SKM-1 treated with dmso at 0.1 percent for 144 hours (cell line): ENCODE measurements at regions not wholly inside any gene's neighbourhood (a gene's known extent, or its start where the extent isn't known, plus 50 kb on each side); places are given as distances from the start of the nearest gene placed in this dataset.

Source experiments
- DNase-seq: peaks from one replicate; lab custom pipeline; 2025; ENCODE audit not compliant: unreplicated experiment; lab: John Stamatoyannopoulos, UW

DNA sequence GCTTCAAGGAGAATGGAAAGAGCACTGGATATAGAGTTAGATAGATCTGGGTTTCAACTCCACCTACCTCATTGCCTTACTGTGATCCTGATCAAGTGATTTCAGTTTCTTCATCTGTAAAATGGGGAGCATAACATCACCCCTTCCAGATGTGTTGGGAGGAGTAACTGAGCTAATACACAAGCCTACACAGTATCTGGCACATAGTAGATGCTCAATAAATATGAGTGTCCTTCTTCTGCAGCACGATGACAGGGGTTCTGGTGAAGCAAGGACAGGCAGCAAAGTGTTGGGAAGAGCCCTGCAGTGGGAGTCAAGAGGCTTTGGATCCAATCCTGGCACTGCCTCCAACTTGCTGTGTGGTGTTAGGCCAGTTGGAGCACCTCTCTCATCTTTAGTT lies 270.0 kb downstream of the UACA start:
- DNase-seq: no peak

DNA sequence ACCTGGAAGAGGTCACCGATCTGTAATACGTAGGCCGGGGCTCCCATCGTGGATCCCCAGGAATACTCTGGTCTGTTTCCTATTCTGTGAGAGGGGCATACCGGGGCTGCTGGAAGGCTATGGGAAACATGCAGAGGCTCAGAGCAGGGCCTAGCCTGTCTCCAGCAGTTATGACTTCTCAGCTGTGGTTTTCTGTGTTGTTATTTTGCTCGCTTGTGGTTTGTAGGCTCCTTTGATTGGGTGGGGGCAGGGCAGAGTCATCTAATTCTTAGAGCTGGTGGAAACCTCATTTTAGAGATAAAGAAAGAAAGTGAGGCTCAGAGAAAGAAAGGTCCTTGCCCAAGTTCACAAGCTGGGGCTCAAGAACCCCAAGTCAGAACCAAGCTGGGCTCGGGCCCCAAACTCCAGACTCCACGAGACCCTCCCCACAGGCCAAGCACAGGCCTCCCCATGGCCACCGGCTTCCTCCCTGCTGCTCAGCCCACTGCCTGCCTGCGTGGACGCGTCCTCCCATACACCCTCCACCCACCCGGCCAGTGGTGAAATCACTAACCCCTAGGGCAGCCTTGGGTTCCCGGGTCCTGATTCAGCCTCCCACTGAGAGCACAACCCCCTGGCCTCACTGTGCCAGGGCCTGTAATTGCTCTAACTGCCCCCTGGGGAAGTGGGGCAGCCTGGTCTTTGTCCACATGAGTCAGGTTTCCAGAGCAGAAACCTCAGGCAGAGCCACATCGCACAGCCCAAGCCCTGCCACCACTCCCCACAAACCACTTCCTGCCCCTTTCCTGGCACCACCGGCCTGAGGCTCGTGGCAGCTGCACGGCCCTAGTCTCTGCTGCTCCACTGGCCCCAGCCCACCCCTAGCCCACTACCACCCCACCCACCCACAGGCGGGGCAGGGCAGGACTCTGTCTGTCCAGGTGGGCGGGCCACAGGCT lies 270.8 kb downstream of the UACA start:
- peak; percentile 93 for DNase-seq

DNA sequence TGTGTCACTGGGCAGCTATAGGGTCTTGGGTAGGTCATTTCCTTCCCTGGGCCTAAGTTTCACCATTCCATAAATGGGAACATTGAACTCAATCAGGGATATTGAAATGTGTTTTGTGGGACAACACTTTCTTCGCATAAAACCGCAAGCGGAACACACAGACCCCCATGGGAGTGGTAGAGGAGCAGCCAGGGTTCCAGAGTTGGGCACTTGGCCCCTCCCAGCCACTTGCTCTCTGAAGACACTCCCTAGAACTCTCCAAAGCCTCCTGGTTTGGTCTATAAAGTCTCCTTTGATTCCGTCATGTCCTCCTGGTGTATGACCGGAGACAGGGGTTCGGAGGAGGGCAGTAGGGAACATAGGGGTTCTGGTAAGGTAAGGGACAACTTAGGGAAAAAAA lies 271.7 kb downstream of the UACA start:
- DNase-seq: no peak

DNA sequence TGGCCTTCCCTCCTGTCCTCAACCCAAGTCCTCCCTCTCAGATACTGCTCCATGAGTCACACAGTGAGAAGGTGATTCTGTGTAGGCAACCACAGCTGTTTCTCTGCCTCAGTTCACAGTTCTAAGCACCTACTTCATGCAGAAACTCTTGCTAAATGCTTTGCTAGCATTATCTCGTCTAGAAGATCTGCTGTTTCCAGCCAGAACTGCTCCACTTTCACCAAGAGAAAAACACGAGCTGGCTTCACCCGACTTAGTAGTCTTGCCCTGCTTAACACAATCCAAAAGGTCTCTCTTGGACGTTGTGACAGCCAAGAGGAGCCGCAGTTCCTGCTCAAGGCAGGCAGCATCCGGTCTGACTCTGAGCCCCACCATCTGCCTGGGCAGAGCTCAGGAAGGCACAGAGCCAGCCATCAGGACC lies 272.1 kb downstream of the UACA start:
- DNase-seq: no peak

DNA sequence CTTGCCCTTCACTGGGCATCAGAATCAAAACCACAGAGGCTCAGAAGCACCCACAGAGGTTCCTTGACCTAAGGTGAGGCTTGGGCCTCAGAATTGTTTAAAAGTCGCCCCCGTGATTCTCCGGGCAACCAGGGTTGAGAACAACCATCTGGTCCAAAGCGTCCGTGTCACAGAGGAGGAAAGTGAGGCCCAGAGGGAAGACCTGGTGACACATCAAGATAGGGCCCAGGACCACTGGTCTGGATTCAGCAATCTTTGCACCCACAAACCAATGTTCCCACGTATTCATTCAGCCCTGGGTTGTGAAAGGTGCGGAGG lies 272.6 kb downstream of the UACA start:
- DNase-seq: no peak

DNA sequence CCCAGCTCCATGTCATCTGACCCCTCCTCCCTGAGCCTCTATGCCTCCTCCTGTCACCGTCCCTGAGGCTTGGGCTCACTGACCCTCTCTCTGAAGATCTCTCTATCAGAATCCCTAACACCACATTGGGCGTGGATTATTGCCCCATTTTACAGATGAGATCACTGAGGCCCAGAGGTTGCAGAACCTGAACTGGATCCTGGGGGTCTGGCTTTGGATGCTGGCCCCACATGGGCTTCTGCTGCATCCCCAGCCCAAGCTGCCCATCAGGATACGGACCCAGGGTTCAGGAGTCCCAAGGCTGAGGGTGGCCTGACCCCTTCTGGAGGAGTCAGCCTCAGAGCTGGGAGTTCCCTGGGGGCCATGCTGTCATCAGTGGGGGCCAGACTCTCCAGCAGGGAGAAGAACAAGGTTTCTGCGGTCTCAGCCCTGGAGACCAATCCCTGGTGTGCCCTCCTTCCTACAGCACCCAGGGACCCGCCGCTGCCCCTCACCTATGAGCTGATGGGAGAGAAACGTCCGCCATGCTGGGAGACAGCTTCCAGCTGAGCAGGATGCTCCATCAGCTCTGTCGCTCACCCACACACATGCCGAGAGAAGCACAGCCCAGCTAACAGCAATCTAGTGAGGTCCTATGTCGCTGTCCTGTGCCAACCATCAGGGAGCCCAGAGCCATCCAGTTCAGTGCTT lies 273.1 kb downstream of the UACA start:
- DNase-seq: no peak

DNA sequence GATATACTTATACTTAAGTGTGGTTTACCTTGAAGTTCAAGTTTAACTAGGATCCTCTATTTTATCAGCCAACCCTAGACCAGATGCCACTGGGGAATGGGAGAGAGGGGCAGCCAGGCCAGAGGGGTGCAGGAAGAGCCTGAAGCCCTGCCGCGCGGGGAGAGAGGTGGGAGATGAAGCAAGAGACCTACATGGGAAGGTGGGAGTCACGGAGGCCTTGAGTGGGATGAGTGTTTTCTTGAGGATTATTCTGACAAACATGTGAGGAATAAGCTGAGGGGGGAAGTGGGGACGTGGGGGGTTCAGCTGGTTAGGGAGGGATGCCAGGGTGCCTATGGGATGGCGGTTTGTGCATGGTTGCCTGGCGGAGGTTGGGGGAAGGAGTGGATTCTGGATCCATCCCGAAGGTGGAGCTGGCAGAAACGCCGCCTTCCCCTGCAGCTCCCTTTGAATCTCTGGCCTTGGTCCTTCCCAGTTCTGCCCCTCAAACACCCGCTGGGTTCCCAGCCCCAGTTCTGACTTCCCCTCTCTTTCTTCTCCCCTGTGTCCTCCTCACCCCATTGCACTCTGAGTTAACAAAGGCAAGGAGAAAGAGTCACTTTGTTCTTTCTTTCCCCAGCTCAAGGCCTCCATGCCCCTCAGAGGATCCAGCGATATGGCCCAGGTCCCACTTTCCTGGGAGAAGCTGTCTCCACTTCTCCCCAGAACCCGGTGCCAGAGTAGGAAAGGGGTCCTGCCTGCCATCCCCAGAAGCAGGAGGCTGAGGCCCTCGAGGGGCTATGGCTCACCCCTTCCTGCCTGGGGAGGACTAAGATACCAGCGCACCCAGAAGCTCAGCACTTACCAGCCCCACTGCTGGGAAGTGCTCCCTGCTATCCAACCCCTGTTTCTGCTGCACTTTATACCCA lies 274.2 kb downstream of the UACA start:
- DNase-seq: no peak

DNA sequence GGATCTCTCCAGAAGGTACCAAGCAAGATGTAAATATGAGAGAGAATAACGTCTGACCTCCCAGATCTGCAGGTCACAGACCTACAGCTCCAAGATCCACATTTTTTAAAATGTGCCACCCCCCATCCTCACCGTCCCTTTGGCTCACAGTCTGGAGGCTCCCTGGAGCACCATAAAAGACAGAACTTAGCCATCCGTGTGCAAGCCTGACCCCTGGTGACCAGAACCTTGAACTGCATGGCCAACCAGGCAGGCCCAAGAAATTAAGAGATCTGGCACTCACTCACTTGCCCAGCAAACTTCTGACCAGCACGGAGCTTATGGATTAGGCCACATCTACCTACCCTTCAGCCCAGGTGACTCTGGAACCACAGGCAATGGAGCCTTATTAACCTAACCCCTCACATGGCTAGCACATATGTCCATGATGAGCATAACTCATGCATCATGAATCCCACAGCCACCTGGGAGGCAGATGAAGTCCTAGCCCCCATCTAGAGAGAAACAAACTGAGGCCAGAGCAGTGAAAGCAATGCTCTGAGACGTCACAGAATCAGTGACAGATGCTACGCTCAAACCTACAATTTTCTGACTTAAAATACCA lies 275.3 kb downstream of the UACA start:
- DNase-seq: peak; percentile 69

DNA sequence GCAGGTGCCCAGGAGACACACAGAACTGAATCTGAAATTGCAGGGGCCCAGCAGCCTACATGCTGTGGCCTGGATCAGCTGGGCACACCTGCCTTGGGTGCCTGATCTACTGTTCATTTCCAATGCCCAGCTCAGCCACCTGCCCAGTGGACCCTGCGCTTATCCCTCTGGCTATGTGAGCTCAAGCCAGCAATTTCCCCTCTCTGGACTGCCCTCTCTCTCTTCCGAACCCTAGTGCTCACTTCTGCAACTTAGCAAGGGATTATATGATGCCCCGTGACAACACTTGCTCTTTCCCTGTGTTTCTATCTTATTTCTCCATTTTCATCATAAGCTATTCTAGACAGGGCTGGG lies 276.0 kb downstream of the UACA start:
- no peak for DNase-seq

DNA sequence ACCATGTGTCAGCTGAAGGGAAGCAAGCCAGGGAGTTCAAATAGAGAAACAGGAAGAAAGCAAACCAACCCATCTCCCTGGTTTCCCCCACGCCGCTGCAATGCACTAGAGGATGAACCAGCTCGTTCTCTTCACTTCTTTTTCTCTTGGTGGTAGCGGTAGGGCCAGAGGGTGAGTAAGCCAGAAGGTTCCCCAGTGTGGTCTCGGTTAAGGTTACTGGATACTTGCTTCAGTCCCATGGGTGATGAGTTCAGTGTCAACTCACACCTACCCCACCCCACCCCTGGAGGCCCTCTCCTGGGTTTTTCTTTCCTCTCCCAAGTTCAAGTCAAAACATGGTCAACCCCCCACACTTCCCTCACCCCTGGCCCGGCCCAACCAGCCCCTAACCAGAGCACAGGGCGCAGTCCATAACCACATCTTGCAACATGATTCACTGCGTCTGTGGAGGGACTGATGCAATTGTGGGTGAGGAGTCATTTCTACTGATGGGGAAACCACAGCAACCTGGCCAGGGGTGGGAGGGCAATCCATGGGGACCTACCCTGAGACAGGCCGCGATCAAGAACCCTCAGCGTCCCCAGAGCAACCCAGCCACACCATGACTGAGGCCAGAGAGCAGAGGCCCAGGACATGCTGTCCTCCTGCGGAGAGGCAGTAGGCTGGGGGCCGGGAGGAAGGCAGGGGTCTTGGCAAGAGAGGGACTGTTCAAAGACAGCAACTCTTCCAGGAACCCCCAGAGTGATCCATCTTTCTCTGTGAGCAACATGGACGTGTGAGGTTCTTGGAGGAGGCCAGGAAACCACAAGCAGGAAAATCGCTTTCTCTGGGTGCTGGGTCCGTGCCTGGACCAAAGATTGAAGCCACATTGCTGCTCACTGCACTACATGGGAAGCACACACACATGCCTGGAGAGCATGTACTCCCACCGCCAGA lies 276.6 kb downstream of the UACA start:
- peak; percentile 100 for DNase-seq

DNA sequence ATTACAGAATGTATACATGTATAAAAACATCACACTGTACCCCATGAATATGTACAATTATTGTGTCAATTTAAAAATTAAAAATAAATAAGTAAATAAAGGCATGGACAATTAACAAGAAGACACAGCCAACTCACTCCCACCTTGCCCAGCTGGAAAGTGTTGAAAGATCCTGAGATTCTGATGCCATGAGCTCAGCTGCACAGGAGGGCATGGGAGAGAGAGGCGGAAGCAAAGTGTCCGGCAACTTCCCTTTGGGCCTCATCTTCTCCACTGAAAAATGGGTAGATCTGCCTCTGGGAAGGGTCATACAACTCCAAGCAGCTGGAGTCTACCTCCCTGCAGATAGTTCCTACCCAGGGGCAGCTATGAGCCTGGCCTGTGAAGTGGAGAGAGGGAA lies 277.3 kb downstream of the UACA start:
- no peak for DNase-seq

DNA sequence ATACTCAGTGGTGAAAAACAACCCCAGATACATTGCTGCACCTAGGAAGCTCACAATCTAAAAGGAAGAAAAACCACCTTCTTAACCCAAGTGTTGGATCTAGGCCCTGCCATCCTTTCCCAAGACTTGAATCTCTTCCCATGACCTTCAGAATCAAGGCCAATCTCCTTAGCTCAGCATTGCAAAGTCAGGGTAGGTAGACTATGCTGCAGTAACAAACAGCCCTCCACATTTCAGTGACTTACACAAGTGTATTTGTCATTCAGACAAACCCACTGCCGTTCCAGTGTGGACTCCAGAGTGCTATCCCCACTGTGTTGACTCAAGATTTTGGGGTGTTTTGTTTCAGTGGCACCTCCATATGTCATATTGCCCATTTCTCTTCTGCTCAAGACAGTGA lies 278.4 kb downstream of the UACA start:
- no peak for DNase-seq

DNA sequence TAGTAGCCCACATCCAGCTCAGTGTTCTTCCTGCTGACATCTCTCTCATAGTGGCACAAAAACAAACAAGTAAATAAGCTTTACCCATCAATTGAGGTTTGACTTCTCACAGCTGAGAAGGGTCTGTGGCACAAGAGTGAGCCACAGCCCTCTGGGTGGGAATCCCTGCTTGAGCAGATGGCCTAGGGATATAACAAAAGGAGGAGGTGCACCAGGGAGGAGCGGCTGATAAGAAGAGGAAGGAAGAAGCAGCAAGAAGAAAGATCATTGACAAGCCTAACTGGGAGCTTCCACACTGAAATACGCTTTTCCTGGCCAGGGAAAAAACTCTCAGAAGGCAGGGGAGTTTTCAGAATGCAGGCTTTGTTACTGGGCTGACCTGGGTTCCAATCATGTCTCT lies 279.8 kb downstream of the UACA start:
- no peak for DNase-seq

DNA sequence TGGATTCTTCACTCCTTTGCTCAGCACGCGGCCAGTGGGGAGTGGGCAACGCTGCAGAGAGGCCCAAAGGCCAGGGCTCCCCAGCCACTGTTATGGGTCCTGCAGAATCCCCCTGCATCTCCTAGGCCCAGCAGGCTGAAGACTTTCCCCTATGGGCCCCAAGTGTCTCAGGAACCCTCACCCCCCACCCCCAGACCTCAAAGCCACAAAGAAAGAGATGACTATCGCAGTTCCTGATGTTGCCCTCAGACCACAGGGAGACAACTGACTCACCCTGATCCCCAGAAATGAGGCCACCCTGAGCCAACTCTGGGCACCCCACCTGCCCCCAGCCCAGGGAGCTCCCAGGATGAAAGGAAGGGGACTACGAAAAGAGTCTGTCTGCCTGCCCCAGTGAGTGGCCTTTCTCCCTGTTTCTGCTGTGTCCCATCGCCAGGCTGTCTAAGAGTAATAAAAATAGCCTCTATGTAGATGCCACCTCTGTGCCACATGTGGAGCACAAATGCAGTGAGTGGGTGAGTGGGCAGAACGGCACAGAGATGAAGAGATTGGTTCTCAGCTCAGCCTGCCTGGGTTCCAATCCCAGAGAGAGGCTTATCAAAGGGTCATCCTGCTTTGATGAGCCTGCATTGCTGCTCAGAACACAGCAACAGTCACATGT lies 283.0 kb downstream of the UACA start:
- DNase-seq: peak; percentile 43

DNA sequence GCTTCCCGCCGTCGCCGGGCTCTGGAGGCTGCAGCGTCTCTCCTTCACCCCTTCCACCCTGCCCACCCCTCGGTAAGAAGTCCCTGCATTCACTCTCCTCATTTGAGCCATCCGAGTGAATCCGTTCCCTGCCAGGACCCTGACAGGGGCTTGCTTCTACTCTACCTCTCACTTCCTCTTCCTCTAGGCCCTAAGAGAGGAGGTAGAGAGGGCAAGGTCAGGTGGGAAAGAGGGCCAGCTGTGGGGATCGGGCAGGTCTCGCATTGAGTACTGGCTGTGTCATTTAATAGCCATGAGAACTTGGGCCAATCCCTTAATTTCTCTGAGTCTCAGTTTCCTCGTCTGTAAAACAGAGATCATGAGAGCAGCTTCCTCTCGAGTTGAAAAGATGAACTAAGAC lies 283.6 kb downstream of the UACA start:
- DNase-seq: no peak

DNA sequence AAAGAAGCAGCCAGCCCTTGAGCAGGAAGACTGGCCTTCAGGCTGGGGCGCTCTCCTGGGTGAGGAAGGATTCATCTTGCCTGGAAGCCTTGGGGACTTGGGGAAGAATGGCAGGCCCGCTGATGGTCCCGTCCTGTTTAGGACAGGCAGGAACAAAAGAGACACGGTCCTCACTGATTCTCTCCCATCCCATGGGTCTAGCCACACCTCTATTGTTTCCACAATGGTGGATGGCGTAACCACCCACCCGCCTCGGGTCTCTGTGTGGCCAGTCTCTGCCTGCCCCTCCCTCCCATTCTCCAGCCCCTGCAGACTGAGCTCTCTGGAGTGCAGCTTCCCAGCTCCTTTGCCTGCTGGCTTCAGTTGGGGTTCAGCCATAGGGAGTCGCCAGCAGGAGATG lies 284.3 kb downstream of the UACA start:
- no peak for DNase-seq

DNA sequence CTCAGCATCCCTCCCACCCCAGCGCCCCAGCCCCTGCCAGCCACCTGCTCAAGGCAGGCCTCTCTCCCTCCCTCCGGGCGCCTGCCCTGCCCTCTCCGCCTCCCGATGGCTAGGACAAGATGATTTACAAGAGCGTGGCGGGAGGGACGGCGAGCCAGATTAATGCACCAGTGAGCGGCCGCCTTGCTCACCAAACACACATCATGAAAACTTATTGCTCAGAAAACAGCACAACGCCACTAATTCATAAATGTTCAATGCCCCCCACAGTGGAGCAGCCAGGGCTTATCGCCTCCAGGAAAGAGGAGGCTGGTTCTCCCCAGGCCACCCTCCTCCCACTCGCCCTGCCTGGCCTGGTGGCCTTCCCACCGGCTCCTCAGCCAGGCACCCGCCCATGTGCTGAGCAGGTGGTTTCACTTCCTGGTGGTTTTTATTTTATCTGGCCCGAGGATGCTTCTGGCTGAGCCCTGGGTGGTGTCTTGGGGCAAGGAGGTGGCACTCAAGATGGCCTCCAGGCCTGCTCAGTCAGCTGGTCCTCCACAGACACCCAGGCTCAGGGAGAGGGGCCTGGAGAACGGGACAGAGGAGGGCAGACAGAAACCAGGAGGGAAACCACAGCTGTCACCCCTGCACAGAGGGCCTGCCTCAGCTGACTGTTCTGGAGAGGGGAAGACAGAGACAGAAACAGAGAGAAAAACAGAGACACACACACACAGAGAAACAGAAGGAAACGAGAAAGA lies 284.9 kb downstream of the UACA start:
- DNase-seq: no peak

DNA sequence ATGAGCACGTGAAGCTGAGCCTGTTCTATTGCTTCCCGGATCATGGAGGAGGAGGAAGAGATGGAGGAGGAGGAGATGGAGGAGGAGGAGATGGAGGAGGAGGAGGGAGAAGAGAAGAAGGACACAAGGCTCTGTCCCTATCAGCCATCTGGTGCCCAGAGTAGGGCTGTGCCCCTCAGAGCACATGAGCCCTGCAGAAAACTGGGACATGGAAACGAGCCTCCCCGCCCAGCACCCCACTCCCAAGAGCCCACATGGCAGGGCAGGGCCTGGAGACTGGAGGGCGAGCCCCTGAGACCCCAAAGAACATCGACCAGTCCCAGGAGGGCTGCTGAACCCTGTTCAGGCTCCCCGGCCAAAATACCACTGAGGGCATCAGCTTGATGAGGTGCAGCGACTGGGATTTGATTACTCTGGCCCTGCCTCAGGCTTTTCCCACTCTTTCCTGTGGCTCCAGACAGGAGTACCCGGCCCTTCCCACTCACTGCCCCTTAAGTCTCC lies 285.6 kb downstream of the UACA start:
- no peak for DNase-seq

DNA sequence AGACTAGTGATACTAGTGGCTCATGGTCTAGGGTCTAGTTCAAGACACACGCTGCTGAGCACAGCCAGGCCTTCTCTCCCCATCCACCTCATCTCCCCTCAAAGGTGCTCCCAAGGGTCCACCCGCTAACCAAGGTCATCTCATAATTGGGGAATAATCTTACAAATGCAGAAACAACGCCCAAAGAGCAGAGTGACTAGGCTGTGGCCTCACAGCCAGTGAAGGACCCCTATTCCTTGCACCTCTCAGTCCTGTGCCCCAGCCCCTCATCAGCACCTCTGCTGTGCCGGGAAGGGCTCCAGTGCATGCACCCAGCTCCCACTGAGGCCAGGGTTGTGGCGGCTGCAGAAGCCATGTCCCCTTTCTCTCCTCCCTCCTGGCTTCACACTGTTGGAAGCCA lies 286.9 kb downstream of the UACA start:
- DNase-seq: no peak
